ENCODE measurements at regions not wholly inside any gene's neighbourhood (a gene's known extent, or its start where the extent isn't known, plus 50 kb on each side); places are given as distances from the start of the nearest gene placed in this dataset.

DNA sequence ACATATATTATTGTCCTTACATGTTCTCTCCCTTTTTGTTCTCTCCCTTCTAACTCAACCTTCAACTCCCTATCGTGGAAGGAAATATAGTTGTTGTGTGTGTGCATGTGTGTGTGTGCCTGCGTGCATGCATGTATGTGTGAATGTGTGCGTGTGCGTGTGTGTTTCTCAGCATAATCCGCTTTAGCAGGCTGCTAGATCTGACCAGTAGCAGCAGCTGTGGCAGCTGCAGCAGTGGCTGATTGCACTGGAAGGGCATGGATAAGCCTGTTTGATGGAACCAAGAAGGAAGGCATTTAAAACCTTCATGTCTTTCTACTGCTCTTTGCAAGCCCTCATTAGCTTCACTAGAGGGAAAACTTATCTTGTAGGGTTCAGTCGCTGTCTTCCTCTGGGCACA, 65.6 kb upstream of the IRF2BP2 start:
- TF ChIP-seq, protein P1, sequence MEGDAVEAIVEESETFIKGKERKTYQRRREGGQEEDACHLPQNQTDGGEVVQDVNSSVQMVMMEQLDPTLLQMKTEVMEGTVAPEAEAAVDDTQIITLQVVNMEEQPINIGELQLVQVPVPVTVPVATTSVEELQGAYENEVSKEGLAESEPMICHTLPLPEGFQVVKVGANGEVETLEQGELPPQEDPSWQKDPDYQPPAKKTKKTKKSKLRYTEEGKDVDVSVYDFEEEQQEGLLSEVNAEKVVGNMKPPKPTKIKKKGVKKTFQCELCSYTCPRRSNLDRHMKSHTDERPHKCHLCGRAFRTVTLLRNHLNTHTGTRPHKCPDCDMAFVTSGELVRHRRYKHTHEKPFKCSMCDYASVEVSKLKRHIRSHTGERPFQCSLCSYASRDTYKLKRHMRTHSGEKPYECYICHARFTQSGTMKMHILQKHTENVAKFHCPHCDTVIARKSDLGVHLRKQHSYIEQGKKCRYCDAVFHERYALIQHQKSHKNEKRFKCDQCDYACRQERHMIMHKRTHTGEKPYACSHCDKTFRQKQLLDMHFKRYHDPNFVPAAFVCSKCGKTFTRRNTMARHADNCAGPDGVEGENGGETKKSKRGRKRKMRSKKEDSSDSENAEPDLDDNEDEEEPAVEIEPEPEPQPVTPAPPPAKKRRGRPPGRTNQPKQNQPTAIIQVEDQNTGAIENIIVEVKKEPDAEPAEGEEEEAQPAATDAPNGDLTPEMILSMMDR (IDR thresholded peaks at IDR 0.05) = no peak
- TF ChIP-seq POLR2A (IDR thresholded peaks at IDR 0.05) (no peak), POLR2AphosphoS5 (IDR thresholded peaks at IDR 0.05) (no peak), EP300 (IDR thresholded peaks at IDR 0.05) (no peak)
